ENCODE measurements at regions not wholly inside any gene's neighbourhood (a gene's known extent, or its start where the extent isn't known, plus 50 kb on each side); places are given as distances from the start of the nearest gene placed in this dataset.

DNA sequence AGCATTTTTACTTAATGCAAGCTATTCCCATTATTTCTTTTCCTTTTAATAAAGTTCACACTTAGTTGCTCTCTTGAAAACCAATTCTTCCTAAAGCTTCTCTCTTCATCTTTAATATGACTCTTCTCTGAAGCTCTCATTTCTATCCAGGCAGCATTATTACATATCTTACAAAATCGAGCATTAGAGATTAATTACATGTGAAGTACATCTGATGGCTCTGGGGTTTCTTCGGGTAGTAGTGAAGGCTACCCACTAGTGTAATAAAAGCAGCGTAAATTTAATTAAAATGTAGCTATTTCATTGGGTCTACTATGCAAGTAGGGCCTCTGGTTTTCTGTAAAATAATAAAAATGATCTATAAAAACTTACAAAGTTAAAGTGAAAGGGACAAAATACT lies 513.6 kb upstream of the DPH6 start:
- TF ChIP-seq CTCF (IDR thresholded peaks at IDR 0.05) (no peak), POLR2A (IDR thresholded peaks at IDR 0.05) (no peak)

Data from esophagus squamous epithelium (tissue), 4 donors.